GM18508 (cell line): ENCODE measurements at regions not wholly inside any gene's neighbourhood (a gene's known extent, or its start where the extent isn't known, plus 50 kb on each side); places are given as distances from the start of the nearest gene placed in this dataset.

Experiments
- ATAC-seq: cut with Tn5 transposase; IDR thresholded peaks from one replicate; pipeline ENCODE4 v1.9.1; 2021; ENCODE audit warnings: moderate number of reproducible peaks; ENCODE audit not compliant: insufficient read depth, unreplicated experiment

DNA sequence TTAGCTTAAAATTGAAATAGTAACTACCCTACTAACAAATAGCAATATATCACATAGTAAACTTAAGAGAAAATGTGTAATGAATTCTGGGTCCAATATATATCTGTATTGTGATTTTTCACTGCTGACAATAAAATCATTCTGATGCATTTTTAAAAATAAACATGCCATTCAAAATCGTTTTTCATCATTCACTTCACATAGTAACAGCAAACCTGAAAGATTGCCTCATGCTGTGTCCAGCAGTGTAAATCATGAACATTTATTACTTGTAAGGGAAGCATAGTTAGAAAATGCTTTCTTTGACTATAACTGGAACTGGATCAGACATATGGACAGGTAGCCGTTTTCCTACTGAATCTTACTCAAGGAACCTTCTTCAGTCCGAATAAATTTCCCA is 446.1 kb downstream of the UTRN start:
- ATAC-seq: no peak

GRCh38 chr6:144736763-144737162 is 451.6 kb downstream of the UTRN start:
- no peak for ATAC-seq

- ATAC-seq: no peak
Measured at GRCh38 chr6:144737998-144738397, 452.9 kb downstream of the UTRN start.

- no peak for ATAC-seq
Measured at GRCh38 chr6:144739873-144740272, 454.7 kb downstream of the UTRN start.

DNA sequence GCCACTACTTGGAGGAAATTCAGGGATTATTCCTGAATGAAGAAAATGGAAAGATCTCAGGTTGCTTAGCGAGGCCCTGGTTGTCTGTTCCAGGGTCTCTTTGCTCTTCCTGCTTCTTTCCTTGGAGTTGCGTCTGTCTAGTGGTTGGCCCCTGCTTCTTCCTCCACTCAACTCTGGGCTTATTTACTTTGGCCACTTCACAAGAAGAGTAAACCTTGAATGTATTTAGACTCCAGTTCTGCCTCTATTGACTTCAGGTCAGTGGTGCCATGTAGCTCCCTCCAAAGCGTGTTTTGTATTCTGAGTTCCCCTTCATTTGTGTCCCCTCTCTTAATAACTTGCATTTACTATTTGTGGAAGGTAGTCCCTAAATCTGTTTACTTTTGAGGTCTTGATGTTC is 456.5 kb downstream of the UTRN start:
- no peak for ATAC-seq

DNA sequence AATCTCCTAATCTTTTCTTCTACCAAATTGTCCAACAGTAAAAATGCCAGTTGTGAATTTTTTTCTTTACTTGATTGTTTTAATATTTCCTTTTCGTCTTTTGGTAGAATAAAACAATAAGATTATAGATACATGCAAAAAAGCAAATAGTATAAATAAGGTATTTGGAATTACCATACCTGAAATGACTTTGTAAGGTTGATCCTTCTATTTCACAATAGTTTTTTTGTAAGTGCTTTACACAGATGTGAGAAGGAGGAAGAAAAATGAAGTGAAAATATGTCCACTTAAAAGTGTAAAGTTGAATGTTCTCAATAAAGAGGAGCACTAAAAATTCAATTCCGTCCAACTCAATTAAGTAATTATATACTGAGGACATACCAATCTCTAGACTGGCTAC is 457.6 kb downstream of the UTRN start:
- ATAC-seq: no peak

DNA sequence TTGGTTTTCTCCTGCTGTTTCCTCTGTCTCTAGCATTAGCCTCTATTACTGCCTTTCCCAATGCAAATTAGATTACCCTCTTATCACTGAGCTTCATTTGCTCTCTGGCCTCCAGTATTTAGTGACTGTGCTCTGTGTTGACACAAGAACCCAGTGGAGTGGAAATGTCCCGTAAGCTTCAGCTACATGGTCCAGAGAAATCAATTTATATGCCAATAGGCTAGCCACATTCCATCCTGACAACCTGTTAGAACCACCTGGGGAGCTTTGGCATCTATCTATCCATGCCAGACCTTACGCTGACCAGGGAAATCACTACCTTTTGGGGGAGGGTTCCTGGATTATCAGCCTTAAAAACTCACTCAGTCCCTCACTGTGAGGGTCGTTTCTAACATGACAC is 459.6 kb downstream of the UTRN start:
- no peak for ATAC-seq

- ATAC-seq: no peak
Measured at GRCh38 chr6:144745439-144745838, 460.3 kb downstream of the UTRN start.

DNA sequence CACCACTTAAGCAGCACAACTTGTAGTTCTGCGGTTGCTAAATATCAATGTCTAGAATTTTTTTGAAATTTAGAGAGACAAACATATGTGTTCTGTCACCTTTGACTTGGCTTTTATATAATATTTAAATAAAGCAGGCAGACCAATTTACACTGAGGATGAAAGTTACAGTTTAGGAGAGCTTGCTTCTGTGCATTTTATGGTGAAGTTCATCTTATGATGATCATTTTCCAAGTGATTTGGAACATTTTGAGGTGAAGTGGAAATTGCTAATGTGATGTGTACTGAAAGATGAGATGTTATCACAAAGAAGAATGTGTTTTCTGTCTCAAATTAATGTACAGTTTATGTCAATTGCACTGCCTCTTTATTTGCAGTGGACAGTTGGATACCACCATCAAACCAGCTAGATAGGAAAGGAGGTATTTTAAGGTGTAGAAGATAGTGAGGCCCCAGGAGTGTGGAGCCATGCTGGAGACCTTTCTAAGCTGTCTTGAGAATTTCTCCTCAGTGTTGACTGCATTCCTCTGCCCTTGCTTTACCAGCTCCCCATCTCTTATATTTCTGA is 461.9 kb downstream of the UTRN start:
- ATAC-seq: no peak

DNA sequence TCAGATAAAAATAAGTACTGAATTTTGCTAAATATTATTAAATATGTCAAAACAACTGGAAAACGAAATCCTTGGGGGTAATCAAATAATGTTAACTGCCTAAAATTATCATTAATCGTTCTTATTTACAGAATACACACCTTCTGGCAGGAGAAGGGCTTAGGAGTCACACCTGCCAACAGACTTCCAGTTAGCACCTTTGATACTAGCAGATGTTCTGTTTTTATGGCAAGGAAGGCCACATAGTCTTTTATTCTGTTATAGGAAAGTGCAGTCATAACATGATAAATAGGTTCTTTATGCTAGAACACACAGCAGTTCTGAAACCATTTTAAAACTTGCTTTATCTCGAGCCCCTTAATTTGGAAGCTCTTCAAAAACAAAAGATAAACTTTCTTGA is 464.1 kb downstream of the UTRN start:
- ATAC-seq: no peak

DNA sequence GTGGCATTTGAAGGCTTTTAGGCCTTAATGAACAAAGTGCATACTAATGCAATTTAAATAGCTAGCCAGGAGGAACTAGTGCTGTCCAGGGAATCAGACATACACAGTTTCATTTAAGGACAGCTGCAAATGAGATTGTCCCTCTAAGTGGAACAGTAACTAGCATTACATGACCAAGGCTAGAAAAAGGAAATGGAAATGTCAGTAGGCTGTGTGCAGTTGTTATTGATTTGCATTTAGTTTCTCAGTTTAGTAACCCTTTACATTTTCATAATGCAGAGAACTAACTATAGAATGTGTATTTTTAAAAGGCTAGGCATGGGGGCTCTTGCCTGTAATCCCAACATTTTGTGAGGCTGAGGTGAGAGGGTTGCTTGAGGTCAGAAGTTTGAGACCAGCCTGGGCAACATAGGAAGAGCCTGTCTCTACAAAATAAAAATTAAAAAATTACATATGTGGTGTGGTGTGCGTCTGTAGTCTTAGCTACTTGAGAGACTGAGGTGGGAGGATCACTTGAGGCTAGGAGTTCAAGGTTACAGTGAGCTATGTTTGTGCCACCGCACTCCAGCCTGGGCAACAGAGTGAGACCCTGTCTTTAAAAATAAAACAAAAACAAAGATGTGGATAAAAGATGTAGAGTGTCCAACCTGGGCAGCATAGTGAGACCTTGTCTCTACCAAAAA is 468.0 kb downstream of the UTRN start:
- peak; percentile 89 for ATAC-seq

DNA sequence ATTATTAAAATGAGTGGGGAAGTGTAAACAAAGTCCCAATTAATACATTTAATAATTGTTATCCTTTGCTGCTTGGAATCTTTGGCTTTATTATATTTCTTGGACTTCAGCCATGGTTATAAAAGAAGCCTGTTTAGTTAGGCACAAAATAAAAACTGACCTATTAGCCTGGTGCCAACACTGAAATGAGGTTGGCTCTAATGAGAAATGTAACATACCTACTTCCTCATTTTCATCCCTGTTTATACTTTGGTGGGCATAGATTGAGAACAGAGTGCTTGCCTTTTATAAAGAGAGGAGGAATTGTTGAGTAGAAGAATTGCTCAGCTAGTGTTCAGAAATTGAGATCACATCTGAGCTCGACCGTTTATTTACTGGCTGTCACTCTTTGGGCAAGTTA is 471.3 kb downstream of the UTRN start:
- no peak for ATAC-seq

- no peak for ATAC-seq
Measured at GRCh38 chr6:144757299-144757698, 472.2 kb downstream of the UTRN start.

- no peak for ATAC-seq
Measured at GRCh38 chr6:144757730-144758129, 472.6 kb downstream of the UTRN start.

- ATAC-seq: peak; percentile 69
Measured at GRCh38 chr6:144758602-144759001, 473.5 kb downstream of the UTRN start.

GRCh38 chr6:144762469-144762868 is 477.3 kb downstream of the UTRN start:
- no peak for ATAC-seq

DNA sequence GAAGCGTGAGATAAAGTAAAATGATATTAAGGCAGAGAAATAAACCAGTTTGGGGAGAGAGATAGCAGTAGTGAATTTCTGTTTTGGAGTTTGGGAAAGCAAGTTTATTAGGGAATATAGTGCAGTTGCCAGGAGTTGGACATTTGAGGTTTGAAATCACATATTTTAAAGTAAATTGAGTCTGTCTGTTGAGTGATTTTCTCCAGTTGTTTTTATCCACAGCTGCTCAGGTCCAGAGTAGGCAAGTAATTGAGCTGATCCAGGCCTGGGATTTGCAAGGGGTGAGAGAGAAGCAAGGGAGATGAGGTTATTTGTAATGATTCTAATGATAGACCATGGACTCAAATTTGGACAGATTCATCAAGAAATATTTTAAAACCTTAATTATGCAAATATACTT is 481.9 kb downstream of the UTRN start:
- no peak for ATAC-seq

GRCh38 chr6:144768551-144769075 is 483.5 kb downstream of the UTRN start:
- no peak for ATAC-seq

DNA sequence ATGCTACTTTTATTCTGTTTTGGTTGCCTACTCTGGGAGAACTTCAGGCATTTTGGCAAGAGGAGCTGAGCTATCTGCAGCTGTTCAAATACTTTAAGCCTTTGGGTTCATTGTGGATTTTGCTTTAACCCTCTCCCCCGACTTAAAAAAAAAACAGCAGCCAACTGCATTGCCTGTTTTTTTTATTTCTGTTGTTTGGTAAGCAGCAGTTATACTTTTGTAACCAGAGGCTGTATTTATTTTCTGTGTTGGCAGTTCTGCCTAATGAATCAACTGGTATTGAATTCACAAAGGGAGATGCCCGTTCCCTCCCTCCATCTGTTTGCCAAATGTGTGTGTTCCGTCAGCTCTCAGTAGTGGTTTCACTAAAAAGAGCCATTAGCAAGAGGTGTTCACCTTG is 484.0 kb downstream of the UTRN start:
- no peak for ATAC-seq

GRCh38 chr6:144776031-144776819 is 491.1 kb downstream of the UTRN start:
- no peak for ATAC-seq

DNA sequence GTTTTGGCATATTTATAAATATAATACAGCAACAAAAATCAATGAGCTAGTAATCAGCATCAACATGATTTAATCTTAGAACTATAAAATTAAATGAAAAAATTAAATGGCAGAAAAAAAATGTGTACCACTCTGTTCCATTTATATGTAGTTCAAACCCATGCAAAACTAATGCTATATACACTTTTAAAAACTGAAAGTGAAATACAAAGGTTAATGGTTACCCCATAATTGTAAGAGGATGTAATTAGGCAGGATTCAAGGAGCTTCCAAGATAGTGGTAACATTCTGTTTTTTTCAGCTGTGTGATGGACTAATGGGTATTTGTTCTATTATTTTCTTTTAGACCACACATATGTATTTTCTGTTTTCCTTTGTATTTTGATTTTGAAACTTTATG is 492.1 kb downstream of the UTRN start:
- peak; percentile 64 for ATAC-seq
